Spinal cord (tissue), 9 donors: ENCODE measurements at regions not wholly inside any gene's neighbourhood (a gene's known extent, or its start where the extent isn't known, plus 50 kb on each side); places are given as distances from the start of the nearest gene placed in this dataset.

Source experiments
- DNase-seq, 6 donors: peaks; one replicate each; pipeline versions ENCODE4 v3.0.0 to v3.0.0-alpha.2; 2013 to 2015; ENCODE audit warnings: low spot score in 6 of 6, low read depth in 4 of 6
- H3K27ac ChIP-seq: one replicate; pipeline ENCODE4 v1.5.1; 2013; ENCODE audit warnings: low read depth, low read length, control low read depth
- H3K27me3 ChIP-seq: one replicate; pipeline ENCODE4 v1.6.1; 2013; ENCODE audit warnings: low read length; ENCODE audit not compliant: control insufficient read depth, insufficient read depth
- H3K36me3 ChIP-seq: one replicate; pipeline ENCODE4 v1.6.1; 2013; ENCODE audit warnings: low read length; ENCODE audit not compliant: control insufficient read depth, insufficient read depth
- H3K4me1 ChIP-seq: one replicate; pipeline ENCODE4 v1.6.1; 2013; ENCODE audit warnings: low read length; ENCODE audit not compliant: control insufficient read depth, insufficient read depth
- H3K4me3 ChIP-seq: one replicate; pipeline ENCODE4 v1.5.1; 2013; ENCODE audit warnings: low read depth, low read length, control low read depth
- H3K9me3 ChIP-seq: one replicate; pipeline ENCODE4 v1.6.1; 2013; ENCODE audit warnings: low read length; ENCODE audit not compliant: control insufficient read depth, insufficient read depth
- WGBS: methylation state at CpG from one replicate; pipeline ENCODE4 v1.1.5; 2013; ENCODE audit warnings: missing lambda C conversion rate; ENCODE audit not compliant: insufficient coverage; 5-methylcytosine and 5-hydroxymethylcytosine counted together
- donor health status: healthy.

DNA sequence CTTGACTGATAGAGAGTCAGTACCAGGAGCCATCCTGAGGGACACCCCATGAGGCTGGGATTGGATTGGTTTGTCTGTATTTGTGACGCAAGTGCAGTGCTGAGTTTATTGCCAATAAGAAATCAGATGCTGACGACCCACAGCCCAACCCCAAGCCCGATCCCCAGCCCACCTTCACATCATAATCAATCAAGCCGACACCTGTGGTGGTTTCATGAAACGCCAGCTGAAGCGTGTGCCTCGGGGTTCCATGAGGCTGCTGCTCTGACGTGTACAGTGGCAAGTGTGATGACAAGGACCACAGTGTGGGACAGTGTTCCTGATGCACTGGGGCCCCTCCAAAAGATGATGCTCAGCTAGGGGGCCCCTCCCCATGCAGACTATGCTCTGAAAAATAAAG, 62.1 kb upstream of the C14orf180 start:
- Histone ChIP-seq H3K9me3 (no peaks in the 10 kb centered on the region), H3K36me3 (no peaks in the 10 kb centered on the region), H3K4me3 (no peak overlapping the region), H3K4me1 (peaks cover 13% of the 10 kb centered on the region), H3K27ac (no peak overlapping the region), H3K27me3 (no peaks in the 10 kb centered on the region)
- no peak for DNase-seq
- WGBS: 74% methylated on average over 6 of the region's 8 CpGs

GRCh38 chr14:104517867-104518266, 61.7 kb upstream of the C14orf180 start:
- no peak for DNase-seq
- WGBS: 80% methylated on average over 14 of the region's 14 CpGs
- no peaks in the 10 kb centered on the region for H3K9me3 ChIP-seq
- no peaks in the 10 kb centered on the region for H3K27me3 ChIP-seq
- H3K4me3 ChIP-seq: no peak overlapping the region
- H3K27ac ChIP-seq: no peak overlapping the region
- H3K4me1 ChIP-seq: peaks cover 9% of the 10 kb centered on the region
- H3K36me3 ChIP-seq: no peaks in the 10 kb centered on the region

- H3K27ac ChIP-seq: no peak overlapping the region
- H3K36me3 ChIP-seq: no peaks in the 10 kb centered on the region
- H3K27me3 ChIP-seq: no peaks in the 10 kb centered on the region
- no peak for DNase-seq
- H3K9me3 ChIP-seq: no peaks in the 10 kb centered on the region
- no peak overlapping the region for H3K4me3 ChIP-seq
- peaks cover 6% of the 10 kb centered on the region for H3K4me1 ChIP-seq
- WGBS: 91% methylated on average over 13 of the region's 18 CpGs
These were observed 60.8 kb upstream of the C14orf180 start for GRCh38 chr14:104518659-104519350.

- Histone ChIP-seq H3K27me3 (no peaks in the 10 kb centered on the region), H3K9me3 (no peaks in the 10 kb centered on the region), H3K36me3 (no peaks in the 10 kb centered on the region), H3K4me3 (no peak overlapping the region), H3K4me1 (no peaks in the 10 kb centered on the region), H3K27ac (no peak overlapping the region)
- WGBS: 93% methylated on average over 5 of the region's 8 CpGs
- DNase-seq: no peak
These were observed 59.8 kb upstream of the C14orf180 start for GRCh38 chr14:104519721-104520120.

DNA sequence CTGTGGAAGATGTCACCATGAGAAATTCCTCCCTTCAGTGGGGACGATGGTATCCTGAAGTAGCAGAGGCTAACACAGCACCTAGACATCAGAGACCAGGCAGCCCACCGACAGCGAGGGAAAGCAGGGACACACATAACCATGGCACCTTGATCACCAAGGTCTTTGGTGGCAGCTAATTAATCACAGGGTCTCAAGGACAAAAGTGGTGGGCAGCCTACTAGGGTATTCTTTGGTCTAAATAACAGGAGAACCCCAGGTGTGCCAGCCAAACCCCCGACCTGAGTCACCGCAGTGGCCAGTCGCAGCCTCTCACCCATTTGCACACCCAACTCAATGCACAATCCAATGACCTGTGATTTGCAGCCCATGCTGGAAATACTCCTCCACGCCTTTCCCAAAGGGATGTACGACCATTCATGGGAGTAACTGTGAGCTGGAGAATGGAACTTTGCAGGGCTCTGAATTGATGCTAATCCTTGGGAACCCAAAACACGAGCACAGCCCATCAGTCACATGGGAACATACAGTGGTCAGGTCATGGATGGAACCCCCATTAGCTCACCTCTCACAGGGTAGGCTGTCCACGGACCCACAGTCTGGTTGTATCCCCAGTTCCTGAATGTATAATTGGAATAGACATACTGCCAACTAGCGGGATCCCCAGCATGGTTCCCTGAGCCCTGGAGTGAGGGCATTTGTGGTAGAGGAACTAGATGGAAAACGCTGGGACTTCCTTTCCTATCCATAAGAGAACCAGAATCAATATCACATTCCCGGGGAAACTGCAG, 58.7 kb upstream of the C14orf180 start:
- H3K4me3 ChIP-seq: no peak overlapping the region
- DNase-seq: no peak
- H3K36me3 ChIP-seq: no peaks in the 10 kb centered on the region
- H3K4me1 ChIP-seq: no peaks in the 10 kb centered on the region
- H3K27ac ChIP-seq: no peak overlapping the region
- H3K9me3 ChIP-seq: peaks cover 2% of the 10 kb centered on the region
- no peaks in the 10 kb centered on the region for H3K27me3 ChIP-seq
- WGBS: 83% methylated on average over 8 of the region's 13 CpGs

DNA sequence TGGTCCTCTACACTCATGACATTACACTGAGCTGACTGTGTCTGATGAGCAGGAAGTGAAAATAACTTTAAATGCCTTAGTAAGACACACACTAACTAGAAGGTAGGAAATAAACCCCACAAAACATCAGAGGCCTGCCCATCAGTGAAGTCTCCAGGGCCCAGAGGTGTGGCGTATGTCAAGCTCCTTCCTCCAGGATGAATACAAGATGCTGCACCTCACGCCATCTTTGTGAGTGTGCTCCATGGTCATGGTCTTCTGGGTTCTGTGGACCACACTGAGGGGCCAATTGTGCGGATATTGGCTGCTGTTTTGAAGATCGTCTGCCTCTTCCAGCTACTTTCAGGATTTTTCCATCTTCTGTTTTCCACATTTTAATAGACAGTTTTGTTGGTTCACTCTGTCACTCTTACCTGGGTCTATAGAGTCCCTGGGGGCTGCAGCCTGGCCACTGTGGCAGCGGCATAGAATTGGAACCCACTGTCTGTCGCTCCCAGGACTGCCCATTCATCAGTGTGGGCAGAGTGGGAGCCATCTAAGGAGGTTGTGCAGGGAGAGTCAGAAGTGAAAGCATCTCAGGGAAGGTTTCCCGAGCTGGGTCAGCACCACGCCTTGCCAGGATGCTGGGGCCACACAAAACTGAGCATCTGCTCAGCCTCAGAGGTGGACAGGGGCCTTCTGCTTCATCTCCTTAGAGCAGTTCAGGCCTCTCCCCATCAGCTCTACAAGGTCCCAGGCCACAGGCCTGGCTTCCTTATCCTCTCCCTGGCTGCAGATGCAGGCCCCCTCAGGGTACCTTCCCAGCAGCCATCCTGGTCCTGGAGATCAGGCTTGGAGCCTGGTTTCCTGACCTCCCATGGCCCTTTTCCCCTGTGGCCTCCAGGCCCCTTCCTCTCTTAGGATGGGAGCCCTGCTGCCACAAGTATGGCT, 57.5 kb upstream of the C14orf180 start:
- Histone ChIP-seq H3K9me3 (peaks cover 2% of the 10 kb centered on the region), H3K36me3 (no peaks in the 10 kb centered on the region), H3K4me1 (no peaks in the 10 kb centered on the region), H3K4me3 (no peak overlapping the region), H3K27ac (no peak overlapping the region), H3K27me3 (no peaks in the 10 kb centered on the region)
- WGBS: 82% methylated on average over 8 of the region's 8 CpGs
- no peak for DNase-seq

DNA sequence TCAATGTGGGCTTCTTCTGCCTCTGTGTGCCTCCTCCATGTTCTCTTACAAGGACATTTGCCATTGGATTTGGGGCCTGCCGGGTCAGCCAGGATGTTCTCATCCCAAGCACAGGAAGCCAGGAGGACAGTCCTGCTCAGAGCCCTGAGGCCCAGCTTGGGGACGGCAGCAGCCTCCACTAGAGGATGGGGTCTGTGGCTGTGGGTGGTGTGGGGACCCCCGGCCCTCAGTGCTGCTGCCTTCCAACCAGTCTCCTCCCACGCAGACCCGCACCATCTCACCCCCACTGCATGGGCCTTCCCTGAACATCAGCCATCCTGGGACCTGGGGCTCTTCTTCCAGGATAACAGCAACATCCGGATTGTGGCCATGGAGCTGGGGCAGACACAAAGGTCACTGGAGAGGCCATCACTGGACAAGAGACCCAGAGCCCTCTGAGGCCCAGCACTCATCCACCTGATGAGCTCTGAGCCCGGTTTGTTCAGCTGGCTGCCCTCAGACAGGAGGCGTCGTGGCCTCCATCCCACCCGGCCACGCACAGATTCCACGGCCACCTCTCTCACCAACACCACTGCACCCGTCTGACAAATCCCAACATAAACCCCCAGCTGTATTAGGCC, 56.5 kb upstream of the C14orf180 start:
- Histone ChIP-seq H3K4me1 (no peaks in the 10 kb centered on the region), H3K4me3 (no peak overlapping the region), H3K27me3 (no peaks in the 10 kb centered on the region), H3K9me3 (peaks cover 2% of the 10 kb centered on the region), H3K36me3 (no peaks in the 10 kb centered on the region), H3K27ac (no peak overlapping the region)
- no peak for DNase-seq
- WGBS: 82% methylated on average over 7 of the region's 13 CpGs

DNA sequence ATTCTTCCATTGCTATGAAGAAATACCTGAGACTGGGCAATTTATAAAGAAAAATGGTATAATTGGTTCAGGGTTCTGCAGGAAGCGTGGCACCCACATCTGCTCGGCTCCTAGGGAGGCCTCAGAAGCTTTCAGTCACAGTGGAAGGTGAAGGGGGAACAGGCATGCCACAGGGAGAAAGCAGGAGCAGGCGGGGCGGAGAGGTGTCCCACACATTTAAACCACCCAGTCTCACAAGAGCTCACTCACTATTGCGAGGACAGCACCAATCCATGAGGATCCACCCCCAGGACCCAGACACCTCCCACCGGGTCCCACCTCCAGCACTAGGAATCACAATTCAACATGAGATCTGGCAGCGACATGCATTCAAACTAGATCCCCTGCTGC, 56.0 kb upstream of the C14orf180 start:
- H3K27ac ChIP-seq: no peak overlapping the region
- no peak overlapping the region for H3K4me3 ChIP-seq
- H3K9me3 ChIP-seq: peaks cover 4% of the 10 kb centered on the region
- 89% methylated on average over 6 of the region's 7 CpGs for WGBS
- H3K36me3 ChIP-seq: no peaks in the 10 kb centered on the region
- no peaks in the 10 kb centered on the region for H3K27me3 ChIP-seq
- no peak for DNase-seq
- H3K4me1 ChIP-seq: no peaks in the 10 kb centered on the region

DNA sequence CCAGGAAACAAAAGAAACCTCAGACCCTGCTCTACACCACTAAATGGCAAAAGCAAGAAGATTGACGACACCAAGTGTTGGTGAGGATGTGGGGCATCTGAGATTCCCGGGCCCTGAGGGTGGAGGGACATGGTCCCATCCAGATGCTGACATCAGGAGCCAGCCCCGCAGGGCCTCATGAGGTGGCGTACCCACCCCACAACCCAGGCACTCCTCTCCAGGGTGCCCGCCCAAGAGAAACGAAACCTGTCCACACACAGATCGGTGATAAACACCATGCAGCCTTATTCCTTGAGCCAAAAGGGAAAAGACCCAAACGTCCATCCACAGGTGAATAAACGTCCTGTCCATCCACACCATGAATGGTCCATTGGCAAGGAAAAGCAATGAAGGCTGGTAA, 54.8 kb upstream of the C14orf180 start:
- H3K27ac ChIP-seq: no peak overlapping the region
- no peak for DNase-seq
- H3K27me3 ChIP-seq: no peaks in the 10 kb centered on the region
- no peak overlapping the region for H3K4me3 ChIP-seq
- no peaks in the 10 kb centered on the region for H3K36me3 ChIP-seq
- WGBS: no CpG with 5 or more reads among the region's 9 CpGs
- no peaks in the 10 kb centered on the region for H3K4me1 ChIP-seq
- H3K9me3 ChIP-seq: peaks cover 4% of the 10 kb centered on the region
